GM12891 (cell line): ENCODE measurements at regions not wholly inside any gene's neighbourhood (a gene's known extent, or its start where the extent isn't known, plus 50 kb on each side); places are given as distances from the start of the nearest gene placed in this dataset.

ENCODE experiments used
- DNase-seq: peaks from one replicate; pipeline ENCODE4 v3.0.0; 2011; ENCODE audit warnings: low spot score; ENCODE audit not compliant: insufficient read length
- FAIRE-seq: peaks from 2 replicates; lab custom pipeline; 2011; peaks lifted over from hg19 to GRCh38; lab: Jason Lieb, UNC
- PAX5 ChIP-seq: IDR thresholded peaks from 2 replicates; pipeline ENCODE4 v1.6.1; 2011; ENCODE audit warnings: low read length, moderate library complexity, mild to moderate bottlenecking; ENCODE audit not compliant: insufficient read depth, severe bottlenecking
- POLR2A ChIP-seq: IDR thresholded peaks from 2 replicates; pipeline ENCODE4 v1.6.1; 2011; ENCODE audit warnings: low read depth, low read length, control low read depth
- POLR2AphosphoS5 ChIP-seq: IDR thresholded peaks from 2 replicates; pipeline ENCODE4 v1.6.1; 2011; ENCODE audit warnings: low read depth, low read length, control low read depth
- POU2F2 ChIP-seq: IDR thresholded peaks from 2 replicates; pipeline ENCODE4 v1.6.1; 2011; ENCODE audit warnings: low read depth, mild to moderate bottlenecking, control low read depth, low read length, moderate library complexity
- SPI1 ChIP-seq: IDR thresholded peaks from 2 replicates; pipeline ENCODE4 v1.6.1; 2011; ENCODE audit warnings: low read depth, low read length, control low read depth
- TAF1 ChIP-seq: IDR thresholded peaks from 2 replicates; pipeline ENCODE4 v1.6.1; 2011; ENCODE audit warnings: low read depth, low read length, control low read depth

DNA sequence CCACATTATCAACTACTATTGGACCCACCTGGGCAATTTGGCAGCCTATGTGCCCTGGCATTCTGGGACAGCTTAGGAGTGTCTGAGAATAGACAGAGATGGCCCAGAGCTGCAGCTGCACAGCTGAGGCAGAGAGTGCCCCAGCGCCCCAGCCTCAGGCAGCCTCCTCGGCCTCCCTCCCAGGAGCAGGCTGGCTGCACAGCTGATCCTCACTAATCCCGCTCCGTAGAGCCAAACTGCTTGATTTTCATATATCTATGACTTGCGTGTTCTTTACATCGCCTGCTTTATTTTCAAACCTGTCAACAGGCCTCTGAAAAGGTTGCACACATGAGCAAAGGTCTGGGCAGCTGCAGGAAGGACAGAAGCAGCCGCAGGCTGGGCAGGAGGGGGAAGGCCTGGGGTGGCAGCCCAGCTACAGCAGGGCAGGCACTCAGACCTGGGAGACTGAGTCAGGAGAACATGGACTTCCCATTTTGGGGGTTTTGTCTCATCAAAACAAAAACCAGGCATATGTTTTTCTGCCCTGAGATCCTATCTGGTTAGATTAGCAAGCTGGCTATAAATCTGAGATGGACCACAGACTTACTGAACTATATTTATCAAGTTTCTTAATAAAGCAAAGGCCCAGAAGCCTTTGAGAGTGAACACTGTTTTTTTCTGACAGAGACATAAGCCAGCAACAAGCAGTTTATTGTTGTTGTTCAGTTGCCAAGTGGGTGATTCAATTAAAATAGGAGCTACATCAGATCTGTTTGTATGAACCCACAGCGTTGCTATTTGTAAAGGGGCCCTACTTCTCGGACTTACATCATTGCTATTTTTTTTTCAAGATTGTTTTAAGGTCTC lies 301.8 kb upstream of the DUSP10 start:
- DNase-seq (no peak), FAIRE-seq (no peak)
- no peak for TF ChIP-seq POLR2A
- no peak for TF ChIP-seq PAX5
- no peak for TF ChIP-seq TAF1
- no peak for TF ChIP-seq SPI1
- no peak for TF ChIP-seq POU2F2
- TF ChIP-seq POLR2AphosphoS5 = no peak

DNA sequence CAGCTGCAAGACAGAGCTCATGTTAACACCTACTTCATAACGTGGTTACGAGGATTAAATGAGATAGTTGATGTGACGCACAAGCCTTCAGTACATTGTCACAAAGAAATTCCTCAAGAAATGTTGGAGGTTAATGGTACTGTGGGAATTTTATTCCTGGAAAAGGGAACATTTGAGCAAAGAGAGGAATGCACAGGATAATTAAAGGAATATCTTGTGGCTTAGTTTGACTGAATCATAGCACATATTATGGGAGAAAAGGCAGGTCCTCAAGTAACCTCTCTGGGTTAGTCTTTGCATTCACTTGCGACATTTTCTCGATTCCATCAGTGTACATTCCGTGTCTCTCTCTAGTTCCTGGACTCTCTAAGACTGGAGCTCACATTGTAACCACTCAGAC lies 300.2 kb upstream of the DUSP10 start:
- DNase-seq (no peak), FAIRE-seq (no peak)
- TF ChIP-seq TAF1 = no peak
- no peak for TF ChIP-seq POLR2AphosphoS5
- TF ChIP-seq POU2F2 = no peak
- TF ChIP-seq SPI1 = no peak
- TF ChIP-seq POLR2A = no peak
- no peak for TF ChIP-seq PAX5

DNA sequence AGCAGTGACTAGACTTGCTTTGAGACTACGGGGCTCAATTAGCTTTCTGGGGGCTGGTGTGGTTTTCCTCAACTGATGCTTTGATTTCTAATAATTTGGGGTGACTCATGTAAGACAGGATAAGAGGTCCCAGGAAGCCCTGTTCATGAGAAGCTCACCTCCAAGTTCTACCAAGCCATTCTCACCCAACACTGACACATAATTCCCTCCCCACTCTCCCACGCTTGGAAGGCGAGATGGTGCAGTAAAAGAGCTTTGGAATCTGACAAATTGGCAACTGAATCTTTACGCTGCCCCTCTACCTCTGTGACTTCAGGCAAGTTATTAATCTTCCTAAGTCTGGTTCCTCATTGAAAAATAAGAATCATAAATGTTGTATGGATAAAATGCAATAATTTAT lies 299.1 kb upstream of the DUSP10 start:
- TF ChIP-seq POLR2A (no peak), POU2F2 (no peak), POLR2AphosphoS5 (no peak), SPI1 (no peak), PAX5 (no peak)
- no peak for FAIRE-seq
- no peak for DNase-seq

DNA sequence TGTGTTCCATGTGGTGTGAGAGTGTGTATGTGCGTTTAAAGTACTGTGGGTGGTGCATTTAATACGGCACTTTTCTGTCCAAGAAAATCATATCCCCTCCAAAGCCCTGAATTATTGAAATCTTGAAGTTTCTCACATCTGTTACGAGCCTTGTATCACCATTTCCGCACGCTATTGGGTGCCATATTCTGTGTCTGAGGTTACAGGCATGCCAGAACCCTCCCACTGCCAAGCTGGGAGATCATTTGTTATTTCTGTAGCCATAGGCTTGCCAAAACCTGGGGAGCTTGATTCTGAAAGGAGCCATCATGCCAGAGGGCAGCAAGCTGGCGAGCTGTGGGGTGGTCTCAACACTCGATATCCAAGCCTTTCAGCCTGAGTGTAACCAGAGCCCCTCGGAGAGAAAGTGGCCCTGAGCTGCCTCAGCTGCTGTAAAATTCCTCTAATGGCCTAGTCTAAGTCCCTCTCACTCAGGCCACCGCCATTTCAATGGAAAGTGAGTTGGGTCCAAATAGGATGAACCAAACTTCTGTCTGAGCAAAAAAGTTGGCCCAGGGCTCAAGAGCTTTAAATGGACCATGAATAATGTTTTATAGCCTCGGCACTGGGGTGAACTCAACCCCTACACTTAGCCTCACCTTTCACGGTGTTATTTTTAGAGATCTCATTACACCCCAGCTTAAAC lies 298.4 kb upstream of the DUSP10 start:
- DNase-seq = no peak
- TF ChIP-seq PAX5 (no peak), POLR2AphosphoS5 (no peak), TAF1 (no peak), SPI1 (no peak), POLR2A (no peak), POU2F2 (no peak)
- no peak for FAIRE-seq

DNA sequence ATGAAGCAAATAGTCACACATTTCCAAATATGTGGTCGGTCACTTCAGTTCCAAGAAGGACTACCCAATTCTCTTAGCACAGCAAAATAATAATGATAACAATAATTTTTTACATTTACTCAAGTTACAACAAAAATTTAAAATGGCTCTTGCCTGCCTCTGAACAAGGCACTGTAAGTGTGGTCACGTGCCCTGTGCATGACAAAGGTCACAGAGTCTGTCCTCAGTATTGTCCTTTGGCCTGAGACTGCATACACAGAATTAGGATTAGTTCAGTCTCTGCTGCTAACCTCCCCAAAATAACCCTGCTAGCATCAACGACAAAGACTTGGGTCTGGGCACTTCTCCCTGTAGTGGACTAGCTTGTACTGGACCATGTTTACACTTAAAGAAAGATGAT lies 297.1 kb upstream of the DUSP10 start:
- no peak for TF ChIP-seq POLR2AphosphoS5
- no peak for TF ChIP-seq SPI1
- TF ChIP-seq POLR2A = no peak
- TF ChIP-seq POU2F2 = no peak
- TF ChIP-seq PAX5 = no peak
- no peak for TF ChIP-seq TAF1
- DNase-seq = no peak
- no peak for FAIRE-seq

DNA sequence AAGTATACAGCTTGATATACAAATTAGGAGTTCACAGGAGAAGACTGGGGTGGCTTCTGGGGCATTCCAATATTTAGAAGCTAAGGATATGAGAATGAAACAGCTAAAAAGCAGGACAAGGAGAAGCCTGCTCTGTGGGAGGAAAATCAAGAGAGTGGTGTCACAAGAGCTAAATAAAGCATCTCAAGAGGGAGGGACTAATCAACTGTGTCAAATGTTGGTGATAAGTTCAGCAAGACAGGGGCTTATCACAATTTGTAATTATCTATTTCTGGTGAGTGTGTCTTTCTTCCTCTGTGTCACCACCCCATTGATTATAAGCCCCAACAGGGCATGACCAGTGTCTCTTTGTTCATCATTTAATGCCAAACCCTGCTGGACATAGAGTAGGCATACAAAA lies 295.8 kb upstream of the DUSP10 start:
- no peak for FAIRE-seq
- no peak for DNase-seq
- no peak for TF ChIP-seq SPI1
- TF ChIP-seq PAX5 = no peak
- TF ChIP-seq POU2F2 = no peak
- TF ChIP-seq POLR2A = no peak
- no peak for TF ChIP-seq TAF1
- no peak for TF ChIP-seq POLR2AphosphoS5

DNA sequence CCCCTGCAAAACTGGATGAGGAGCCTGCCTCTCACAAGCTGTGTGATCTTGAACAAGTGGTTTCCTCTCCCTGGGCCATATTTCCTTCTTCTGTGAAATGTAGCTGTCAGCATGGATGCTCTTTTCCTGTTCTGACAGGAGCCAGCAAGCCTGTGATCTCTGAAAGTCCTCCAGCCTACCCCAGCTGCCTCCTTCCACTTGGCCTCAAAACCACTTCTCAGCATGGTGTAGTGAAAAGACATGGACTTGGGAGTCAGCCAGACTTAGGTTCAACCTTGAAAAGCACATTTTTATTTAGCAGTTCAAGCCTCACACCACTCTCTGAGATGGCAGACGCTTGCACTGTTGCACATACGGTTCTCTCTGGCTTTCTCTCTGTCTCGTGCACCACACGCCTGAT lies 292.9 kb upstream of the DUSP10 start:
- no peak for DNase-seq
- TF ChIP-seq POLR2A = no peak
- no peak for TF ChIP-seq POLR2AphosphoS5
- no peak for TF ChIP-seq TAF1
- TF ChIP-seq POU2F2 = no peak
- TF ChIP-seq PAX5 = no peak
- no peak for TF ChIP-seq SPI1

DNA sequence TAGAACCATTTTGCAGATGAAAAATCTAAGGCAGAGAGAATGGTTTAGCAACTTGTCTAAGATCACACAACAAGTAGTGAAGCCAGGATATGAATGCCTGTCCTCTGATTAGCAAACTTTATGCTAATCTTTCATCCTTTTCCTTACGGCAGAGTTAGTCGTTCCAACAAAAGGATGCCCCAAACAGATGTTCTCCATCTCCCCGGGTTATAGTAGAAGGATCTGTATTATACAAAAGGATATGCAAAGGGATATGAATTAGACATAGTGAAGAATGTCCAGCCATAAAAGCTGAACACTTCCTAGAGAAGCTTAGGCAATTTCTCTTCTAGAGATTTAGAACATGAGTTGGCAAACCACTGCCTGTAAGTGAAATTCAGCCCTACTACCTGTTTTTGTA lies 291.6 kb upstream of the DUSP10 start:
- FAIRE-seq (no peak), DNase-seq (no peak)
- TF ChIP-seq TAF1 = no peak
- TF ChIP-seq SPI1 = no peak
- no peak for TF ChIP-seq POLR2A
- TF ChIP-seq PAX5 = no peak
- no peak for TF ChIP-seq POLR2AphosphoS5
- TF ChIP-seq POU2F2 = no peak

More for the DNA sequence above, 292.9 kb upstream of the DUSP10 start:
- no peak for FAIRE-seq

DNA sequence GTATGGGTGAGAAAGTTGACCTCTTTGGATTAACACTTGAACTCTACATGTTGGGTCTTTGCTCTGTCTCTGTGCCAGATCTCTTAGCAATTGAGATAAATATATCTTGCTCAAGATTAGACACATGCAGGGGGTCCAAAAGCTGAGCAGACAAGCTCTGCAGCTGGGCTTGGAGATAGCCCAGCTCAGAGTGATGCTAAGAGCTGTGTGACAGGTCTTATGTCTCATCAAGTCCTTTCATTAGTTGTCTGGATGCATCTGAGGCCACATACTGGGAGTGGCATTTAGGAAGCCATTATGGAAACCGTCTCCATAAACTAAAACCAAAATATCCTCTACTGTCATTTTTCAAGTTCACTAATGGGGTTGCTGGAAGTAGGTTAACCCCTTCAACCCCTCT lies 289.4 kb upstream of the DUSP10 start:
- no peak for DNase-seq
- FAIRE-seq = no peak
- no peak for TF ChIP-seq POLR2AphosphoS5

DNA sequence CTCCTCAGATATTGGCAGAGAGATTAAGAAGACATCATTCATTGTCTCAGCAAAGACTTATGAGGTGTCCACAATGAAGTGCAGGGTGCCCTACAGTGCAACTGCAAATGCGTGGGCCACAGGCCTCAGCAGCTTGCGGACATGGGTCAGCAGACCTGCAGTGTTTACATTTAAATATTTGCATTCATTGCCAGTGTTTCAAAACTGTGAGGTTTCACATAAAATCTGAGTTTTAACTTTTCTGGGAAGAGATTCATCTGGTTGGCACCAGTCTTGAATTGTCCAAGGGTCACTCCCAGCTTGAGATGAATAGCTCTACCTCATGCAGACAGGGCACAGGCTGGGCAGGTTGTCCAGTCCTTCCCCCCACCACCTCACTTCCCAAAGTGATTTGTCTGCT lies 286.8 kb upstream of the DUSP10 start:
- TF ChIP-seq TAF1 (no peak), POLR2A (no peak), POU2F2 (no peak), POLR2AphosphoS5 (no peak), PAX5 (no peak), SPI1 (no peak)
- DNase-seq (no peak), FAIRE-seq (no peak)

DNA sequence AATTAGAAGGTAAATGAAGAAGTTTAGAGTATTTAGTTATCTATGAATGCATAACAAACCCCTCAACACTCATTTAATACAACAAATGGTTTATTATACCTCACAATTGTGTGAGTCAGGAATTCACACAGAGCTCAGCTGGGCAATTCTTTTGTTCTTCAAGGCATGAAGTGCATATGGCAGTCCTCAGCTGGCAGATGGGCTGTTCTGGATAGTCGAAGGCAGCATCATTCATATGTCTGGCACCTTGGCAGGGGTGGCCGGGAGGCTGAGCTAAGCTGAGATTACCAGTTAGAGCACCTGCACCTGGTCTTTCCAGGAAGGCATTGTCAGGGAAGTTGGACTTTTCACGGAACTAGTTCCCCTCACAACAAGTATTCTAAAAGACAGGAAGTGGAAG lies 286.2 kb upstream of the DUSP10 start:
- DNase-seq (no peak), FAIRE-seq (no peak)
- TF ChIP-seq POLR2A = no peak
- no peak for TF ChIP-seq POLR2AphosphoS5
- no peak for TF ChIP-seq POU2F2
- TF ChIP-seq TAF1 = no peak
- no peak for TF ChIP-seq SPI1
- TF ChIP-seq PAX5 = no peak
